CD14-positive monocyte (primary cell): ENCODE measurements at regions not wholly inside any gene's neighbourhood (a gene's known extent, or its start where the extent isn't known, plus 50 kb on each side); places are given as distances from the start of the nearest gene placed in this dataset.

ENCODE experiments used
- DNase-seq, 3 donors: peaks; one replicate each; pipeline ENCODE4 v3.0.0-alpha.2; 2011 to 2022
- H2AFZ ChIP-seq: 2 replicates; pipeline ENCODE4 v1.6.0; 2012; ENCODE audit warnings: mild to moderate bottlenecking, low read depth, low read length, inconsistent platforms; ENCODE audit not compliant: insufficient read depth, poor library complexity, severe bottlenecking
- H3K27ac ChIP-seq, 2 donors: 1 replicate in 1 of 2; 2 replicates in 1 of 2; pipeline ENCODE4 v1.5.1; 2012 to 2013; ENCODE audit warnings: low read length in 2 of 2, control low read depth in 1 of 2, inconsistent platforms in 1 of 2, low read depth in 1 of 2, mild to moderate bottlenecking in 1 of 2
- H3K27me3 ChIP-seq, 2 donors: one replicate each; pipeline versions ENCODE4 v1.6.0 to v1.6.1; 2011 to 2013; ENCODE audit warnings: low read length in 2 of 2; ENCODE audit not compliant: control insufficient read depth in 2 of 2, insufficient read depth in 2 of 2
- H3K36me3 ChIP-seq, 2 donors: replicated peaks in 1 of 2; 1 replicate in 1 of 2; 2 replicates in 1 of 2; pipeline versions ENCODE4 v1.5.1 to v1.6.1; 2012 to 2013; ENCODE audit warnings: low read length in 2 of 2, control low read depth in 1 of 2, inconsistent platforms in 1 of 2, mild to moderate bottlenecking in 1 of 2; ENCODE audit not compliant: insufficient read depth in 2 of 2, control insufficient read depth in 1 of 2
- H3K4me1 ChIP-seq, 2 donors: 1 replicate in 1 of 2; 2 replicates in 1 of 2; pipeline versions ENCODE4 v1.5.1 to v1.6.1; 2012 to 2013; ENCODE audit warnings: low read length in 2 of 2, control low read depth in 1 of 2, inconsistent platforms in 1 of 2, mild to moderate bottlenecking in 1 of 2, moderate library complexity in 1 of 2; ENCODE audit not compliant: insufficient read depth in 2 of 2, control insufficient read depth in 1 of 2
- H3K4me2 ChIP-seq: replicated peaks from 2 replicates; pipeline ENCODE3; 2012; ENCODE audit warnings: low read length, moderate library complexity, mild to moderate bottlenecking; ENCODE audit not compliant: poor library complexity, severe bottlenecking; ENCODE audit errors: extremely low read depth
- H3K4me3 ChIP-seq, 3 experiments: fragments of 200-600 bp in 1 of 3; sonication (generic) in 1 of 3; replicated peaks in 1 of 3; 1 replicate in 2 of 3; 2 replicates in 1 of 3; pipeline ENCODE4 v1.5.1; 2011 to 2013; ENCODE audit warnings: low read length in 3 of 3, mild to moderate bottlenecking in 3 of 3, control low read depth in 2 of 3, low read depth in 2 of 3, inconsistent platforms in 1 of 3, moderate library complexity in 1 of 3
- H3K79me2 ChIP-seq: 2 replicates; pipeline ENCODE4 v1.6.0; 2012; ENCODE audit warnings: mild to moderate bottlenecking, control low read depth, inconsistent platforms, low read length, moderate library complexity; ENCODE audit not compliant: insufficient read depth
- H3K9ac ChIP-seq: 2 replicates; pipeline ENCODE4 v1.6.0; 2017; ENCODE audit warnings: low read length, mild to moderate bottlenecking; ENCODE audit not compliant: insufficient read depth, poor library complexity, severe bottlenecking
- H3K9me3 ChIP-seq, 2 donors: replicated peaks in 1 of 2; 1 replicate in 1 of 2; 2 replicates in 1 of 2; pipeline versions ENCODE4 v1.5.1 to v1.6.1; 2012 to 2013; ENCODE audit warnings: low read length in 2 of 2, control low read depth in 1 of 2; ENCODE audit not compliant: control insufficient read depth in 1 of 2, insufficient read depth in 1 of 2
- H4K20me1 ChIP-seq: 2 replicates; pipeline ENCODE4 v1.6.0; 2012; ENCODE audit warnings: mild to moderate bottlenecking, low read length, control low read depth, moderate library complexity; ENCODE audit not compliant: insufficient read depth
- H3K27ac Mint-ChIP-seq, 7 donors: one replicate each; pipeline ENCODE4 v1.8.0; 2020; ENCODE audit warnings: mild to moderate bottlenecking in 7 of 7, mixed read lengths in 7 of 7, moderate library complexity in 6 of 7, inconsistent platforms in 2 of 7
- H3K27me3 Mint-ChIP-seq, 3 donors: one replicate each; pipeline ENCODE4 v1.8.0; 2021 to 2022; ENCODE audit warnings: low read depth in 3 of 3, mild to moderate bottlenecking in 3 of 3, mixed read lengths in 3 of 3, moderate library complexity in 3 of 3, inconsistent platforms in 1 of 3
- H3K36me3 Mint-ChIP-seq, 2 donors: one replicate each; pipeline ENCODE4 v1.8.0; 2020; ENCODE audit warnings: mixed read lengths in 2 of 2, inconsistent platforms in 1 of 2, mild to moderate bottlenecking in 1 of 2
- H3K4me1 Mint-ChIP-seq: one replicate; pipeline ENCODE4 v1.8.0; 2020; ENCODE audit warnings: mild to moderate bottlenecking, mixed read lengths
- H3K4me3 Mint-ChIP-seq, 2 donors: one replicate each; pipeline ENCODE4 v1.8.0; 2020; ENCODE audit warnings: mild to moderate bottlenecking in 2 of 2, mixed read lengths in 2 of 2, moderate library complexity in 1 of 2
- H3K9me3 Mint-ChIP-seq, 7 donors: one replicate each; pipeline ENCODE4 v1.8.0; 2020 to 2022; ENCODE audit warnings: mixed read lengths in 7 of 7, mild to moderate bottlenecking in 6 of 7, moderate library complexity in 6 of 7, inconsistent platforms in 2 of 7
- CTCF ChIP-seq: fragments of 200-600 bp; IDR thresholded peaks from one replicate; pipeline ENCODE4 v1.8.0; 2022; ENCODE audit warnings: antibody characterized with exemption, mild to moderate bottlenecking
- WGBS: methylation state at CpG from one replicate; pipeline ENCODE4 v1.1.5; 2013; ENCODE audit warnings: missing lambda C conversion rate; ENCODE audit not compliant: insufficient coverage; 5-methylcytosine and 5-hydroxymethylcytosine counted together
- intact Hi-C, 2 donors: fragments of 100-400 bp; cut with micrococcal nuclease; formaldehyde crosslinking; loops; one replicate each; pipeline versions ENCODE4 v1.15.0 to v1.15.1; 2023

DNA sequence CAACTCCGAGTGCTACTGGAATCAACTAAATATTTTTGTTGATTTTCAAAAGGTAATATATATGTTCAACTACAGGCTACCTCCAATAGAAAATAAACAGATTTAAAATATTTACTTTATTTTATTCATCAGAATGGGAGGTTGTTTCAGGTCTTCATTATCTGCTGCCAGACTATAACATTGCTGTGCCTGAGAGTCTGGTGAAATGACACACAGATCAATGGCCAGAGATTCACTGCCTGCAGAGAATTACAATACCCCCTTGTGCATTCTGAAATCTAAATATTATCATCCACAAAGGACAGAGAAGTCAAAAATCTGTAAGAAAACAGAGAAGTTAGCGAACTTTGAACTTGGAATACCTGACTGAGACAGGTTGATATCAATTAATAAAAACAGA is 667.8 kb upstream of the GJE1 start:
- no peaks in the 10 kb centered on the region for H3K79me2 ChIP-seq
- Mint-ChIP-seq H3K27me3 (no peaks in the 10 kb centered on the region), H3K9me3 (peaks cover 0 to 8% (median 2%) of the 10 kb centered on the region in 7 donors), H3K27ac (no peak overlapping the region), H3K4me1 (no peaks in the 10 kb centered on the region), H3K4me3 (no peak overlapping the region), H3K36me3 (no peaks in the 10 kb centered on the region)
- no peaks in the 10 kb centered on the region for H3K9me3 ChIP-seq
- H3K4me1 ChIP-seq: no peaks in the 10 kb centered on the region
- no peak for DNase-seq
- H2AFZ ChIP-seq: no peak overlapping the region
- TF ChIP-seq CTCF: no peak
- no peaks in the 10 kb centered on the region for H3K27me3 ChIP-seq
- no peaks in the 10 kb centered on the region for H4K20me1 ChIP-seq
- H3K9ac ChIP-seq: no peak overlapping the region
- WGBS: no CpG with 5 or more reads among the region's 2 CpGs
- no peak overlapping the region for H3K27ac ChIP-seq
- intact Hi-C loops: no loop called here
- H3K4me2 ChIP-seq: no peak overlapping the region
- H3K4me3 ChIP-seq: no peak overlapping the region
- no peaks in the 10 kb centered on the region for H3K36me3 ChIP-seq

DNA sequence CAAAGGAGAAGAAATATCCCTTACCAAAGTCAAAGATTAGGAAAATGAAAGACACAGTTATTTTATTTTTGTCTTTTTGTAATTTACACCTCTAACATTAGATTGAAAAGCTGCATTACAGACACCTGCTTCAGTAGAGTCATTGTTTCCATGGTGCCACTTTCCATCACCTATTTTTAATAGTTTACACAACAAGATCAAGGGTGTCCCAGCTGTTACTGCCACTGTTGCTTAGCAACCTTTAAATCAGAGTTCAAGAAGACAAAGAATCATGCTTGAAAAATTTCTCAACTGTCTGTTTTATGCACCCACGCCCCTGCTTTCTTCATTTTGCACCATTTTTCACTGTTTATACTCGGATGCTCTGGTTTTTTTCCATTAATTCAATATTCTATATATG is 668.2 kb upstream of the GJE1 start:
- Histone ChIP-seq H3K79me2 (no peaks in the 10 kb centered on the region), H3K36me3 (no peaks in the 10 kb centered on the region), H3K4me3 (no peak overlapping the region), H3K4me2 (no peak overlapping the region), H2AFZ (no peak overlapping the region), H4K20me1 (no peaks in the 10 kb centered on the region), H3K9ac (no peak overlapping the region), H3K27ac (no peak overlapping the region), H3K9me3 (no peaks in the 10 kb centered on the region), H3K27me3 (no peaks in the 10 kb centered on the region), H3K4me1 (no peaks in the 10 kb centered on the region)
- DNase-seq: no peak
- no peaks in the 10 kb centered on the region for H3K36me3 Mint-ChIP-seq
- H3K4me3 Mint-ChIP-seq: no peak overlapping the region
- H3K9me3 Mint-ChIP-seq: peaks cover 0 to 8% (median 2%) of the 10 kb centered on the region in 7 donors
- intact Hi-C loops: no loop called here
- no CpG with 5 or more reads among the region's 2 CpGs for WGBS
- no peaks in the 10 kb centered on the region for H3K4me1 Mint-ChIP-seq
- no peaks in the 10 kb centered on the region for H3K27me3 Mint-ChIP-seq
- TF ChIP-seq CTCF: no peak
- no peak overlapping the region for H3K27ac Mint-ChIP-seq
